Neural progenitor cell (in vitro differentiated cells): ENCODE measurements at regions not wholly inside any gene's neighbourhood (a gene's known extent, or its start where the extent isn't known, plus 50 kb on each side); places are given as distances from the start of the nearest gene placed in this dataset.

Experiments
- CTCF ChIP-seq: fragments of 200-600 bp; sonication (generic); IDR thresholded peaks from 2 replicates; pipeline ENCODE4 v1.5.1; 2017; ENCODE audit warnings: antibody characterized with exemption, mild to moderate bottlenecking
- EZH2phosphoT487 ChIP-seq: fragments of 200-600 bp; sonication (generic); IDR thresholded peaks from 2 replicates; pipeline ENCODE4 v1.6.1; 2017; ENCODE audit warnings: antibody characterized with exemption

DNA sequence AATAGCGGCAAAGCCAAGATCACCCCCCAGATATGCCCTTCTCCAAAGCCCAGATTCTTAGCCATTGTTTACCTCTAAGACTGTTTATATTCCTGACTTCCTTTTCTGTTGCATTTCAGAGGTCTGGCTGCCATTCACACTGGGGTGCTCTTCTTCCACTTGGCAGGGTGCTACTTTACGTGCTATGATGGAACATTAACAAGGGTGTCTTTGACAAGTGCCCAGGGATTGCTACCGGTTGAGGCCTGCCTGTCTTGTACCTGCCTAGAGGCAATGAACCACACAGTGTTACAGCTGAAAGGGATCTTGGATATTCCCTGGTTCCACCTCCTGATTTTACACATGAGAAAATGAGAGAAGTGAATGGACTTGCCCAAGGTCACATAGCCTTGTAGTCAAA lies 352.1 kb upstream of the KIF2A start:
- no peak for TF ChIP-seq EZH2phosphoT487
- TF ChIP-seq CTCF: no peak
